ENCODE measurements at regions not wholly inside any gene's neighbourhood (a gene's known extent, or its start where the extent isn't known, plus 50 kb on each side); places are given as distances from the start of the nearest gene placed in this dataset.

GRCh38 chr10:61542596-61542995 is 89.4 kb upstream of the TMEM26 start:
- no peak for TF ChIP-seq CTCF (IDR thresholded peaks at IDR 0.05; ENCODE audit: control extremely low read depth in 1 of 3, insufficient read depth in 1 of 3, low read depth in 1 of 3, low read length in 3 of 3)
- TF ChIP-seq USF2 (IDR thresholded peaks at IDR 0.05; ENCODE audit: low read length) = no peak
- TF ChIP-seq POLR2AphosphoS5 (IDR thresholded peaks at IDR 0.05; ENCODE audit: low read depth, low read length) = no peak
- no peak for TF ChIP-seq CREB1 (IDR thresholded peaks at IDR 0.05)
- TF ChIP-seq MAX (IDR thresholded peaks at IDR 0.05) = no peak
- no peak for TF ChIP-seq EP300 (IDR thresholded peaks at IDR 0.05; ENCODE audit: borderline replicate concordance in 1 of 2, low read depth in 2 of 2, low read length in 2 of 2)
- no peak for TF ChIP-seq RNF2 (IDR thresholded peaks at IDR 0.05; ENCODE audit: borderline replicate concordance, low read depth, low read length, missing control alignments, poor library complexity, severe bottlenecking)

All from H1 (cell line).